HG03354 (cell line): ENCODE measurements at regions not wholly inside any gene's neighbourhood (a gene's known extent, or its start where the extent isn't known, plus 50 kb on each side); places are given as distances from the start of the nearest gene placed in this dataset.

Experiments
- ATAC-seq: cut with Tn5 transposase; IDR thresholded peaks from one replicate; pipeline ENCODE4 v1.9.1; 2021; ENCODE audit warnings: mild to moderate bottlenecking; ENCODE audit not compliant: unreplicated experiment, poor library complexity, severe bottlenecking

GRCh38 chr2:15773204-15773603 lies 167.1 kb upstream of the MYCN start:
- ATAC-seq, result no peak

DNA sequence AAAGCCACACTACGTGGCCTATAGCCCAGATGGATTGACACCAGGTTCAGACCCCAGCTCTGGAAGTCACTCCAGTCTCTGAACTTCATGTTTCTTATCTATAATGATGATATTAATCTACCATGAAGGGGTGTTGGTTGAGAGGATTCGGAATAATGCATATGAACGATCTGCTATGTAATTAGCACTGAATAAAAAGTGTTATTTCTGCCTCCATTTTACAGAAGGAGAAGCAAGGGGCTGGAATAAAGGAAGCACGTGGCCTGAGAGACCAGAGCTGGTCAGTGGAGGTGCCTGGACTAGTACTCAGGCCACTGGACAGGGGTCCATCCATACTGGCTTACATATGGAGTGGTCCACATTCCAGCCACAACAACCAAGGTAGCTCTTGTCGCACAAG lies 166.5 kb upstream of the MYCN start:
- no peak for ATAC-seq

DNA sequence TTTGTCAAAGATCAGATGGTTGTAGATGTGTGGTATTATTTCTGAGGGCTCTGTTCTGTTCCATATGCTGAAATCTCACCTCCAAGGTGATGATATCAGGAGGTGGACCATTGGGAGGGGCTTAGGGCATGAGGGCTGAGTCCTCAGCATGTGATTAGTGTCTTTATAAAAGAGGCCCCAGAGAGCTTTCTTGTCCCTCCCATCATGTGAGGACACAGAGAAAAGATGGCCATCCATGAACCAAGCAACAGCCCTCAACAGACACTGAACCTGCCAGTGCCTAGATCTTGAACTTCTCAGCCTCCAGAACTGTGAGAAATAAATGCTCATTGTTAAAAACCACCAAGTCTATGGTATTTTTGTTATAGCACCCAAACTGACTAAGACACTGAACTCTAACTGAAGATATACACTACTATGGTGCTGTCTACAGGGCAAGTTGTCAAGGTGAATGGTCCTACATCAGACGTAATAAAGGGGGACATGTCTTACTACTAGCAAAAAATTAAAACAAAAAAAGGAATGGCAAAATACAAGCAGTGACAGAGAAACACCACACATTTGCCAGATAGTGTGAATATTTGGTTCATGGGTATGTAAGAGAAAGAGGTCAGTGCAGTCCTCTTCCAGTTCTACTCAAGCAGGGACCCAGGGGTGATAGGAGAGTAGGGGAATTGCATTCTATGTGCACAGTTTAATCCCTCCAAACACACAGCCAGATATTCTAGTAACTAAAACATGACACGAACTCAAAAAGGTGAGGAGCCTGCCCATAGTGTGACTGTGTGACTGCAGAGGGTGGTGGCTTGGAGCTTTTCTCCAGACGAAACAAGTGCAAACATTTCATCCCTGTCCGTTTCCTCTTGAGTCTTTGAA lies 164.4 kb upstream of the MYCN start:
- no peak for ATAC-seq

DNA sequence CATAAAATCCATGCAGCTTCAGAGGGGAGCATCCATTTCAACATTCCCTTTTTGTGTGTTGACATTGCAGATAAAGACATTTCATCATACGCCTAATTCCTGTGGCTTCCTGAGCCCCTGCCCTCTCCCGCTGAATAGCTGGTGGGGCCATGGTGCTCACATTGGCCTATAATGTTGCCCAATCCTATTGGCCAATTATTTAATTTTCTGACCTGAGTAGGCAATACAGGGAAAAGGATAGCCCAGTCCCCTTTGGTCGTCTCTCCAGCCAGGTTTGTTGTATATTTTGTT lies 163.8 kb upstream of the MYCN start:
- ATAC-seq, result no peak

- ATAC-seq, result no peak
These were observed 163.2 kb upstream of the MYCN start for GRCh38 chr2:15776992-15777702.

DNA sequence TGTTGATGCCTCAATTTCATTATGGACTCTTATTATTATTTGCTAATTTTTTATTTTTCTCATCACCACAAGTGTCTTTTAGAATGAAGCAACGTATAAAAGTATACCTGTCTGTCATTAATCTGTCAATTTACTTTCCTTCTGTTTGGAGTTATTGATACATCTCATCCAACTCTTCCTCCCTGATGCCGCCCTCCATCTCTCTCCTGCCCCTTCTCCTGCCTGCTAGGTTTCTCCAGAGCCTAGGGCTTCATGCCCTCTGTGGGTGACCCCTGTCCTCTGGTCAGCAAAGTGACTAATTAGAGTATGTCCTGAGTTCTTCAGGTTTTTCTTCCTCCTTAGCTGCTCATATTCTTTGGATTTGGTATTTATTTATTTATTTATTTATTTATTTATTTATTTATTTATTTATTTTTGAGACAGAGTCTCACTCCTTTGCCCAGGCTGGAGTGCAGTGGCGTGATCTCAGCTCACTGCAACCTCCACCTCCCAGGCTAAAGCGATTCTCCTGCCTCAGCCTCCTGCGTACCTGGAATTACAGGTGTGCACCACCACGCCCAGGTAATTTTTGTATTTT lies 162.5 kb upstream of the MYCN start:
- ATAC-seq, result no peak

- no peak for ATAC-seq
These were observed 161.7 kb upstream of the MYCN start for GRCh38 chr2:15778529-15779219.

DNA sequence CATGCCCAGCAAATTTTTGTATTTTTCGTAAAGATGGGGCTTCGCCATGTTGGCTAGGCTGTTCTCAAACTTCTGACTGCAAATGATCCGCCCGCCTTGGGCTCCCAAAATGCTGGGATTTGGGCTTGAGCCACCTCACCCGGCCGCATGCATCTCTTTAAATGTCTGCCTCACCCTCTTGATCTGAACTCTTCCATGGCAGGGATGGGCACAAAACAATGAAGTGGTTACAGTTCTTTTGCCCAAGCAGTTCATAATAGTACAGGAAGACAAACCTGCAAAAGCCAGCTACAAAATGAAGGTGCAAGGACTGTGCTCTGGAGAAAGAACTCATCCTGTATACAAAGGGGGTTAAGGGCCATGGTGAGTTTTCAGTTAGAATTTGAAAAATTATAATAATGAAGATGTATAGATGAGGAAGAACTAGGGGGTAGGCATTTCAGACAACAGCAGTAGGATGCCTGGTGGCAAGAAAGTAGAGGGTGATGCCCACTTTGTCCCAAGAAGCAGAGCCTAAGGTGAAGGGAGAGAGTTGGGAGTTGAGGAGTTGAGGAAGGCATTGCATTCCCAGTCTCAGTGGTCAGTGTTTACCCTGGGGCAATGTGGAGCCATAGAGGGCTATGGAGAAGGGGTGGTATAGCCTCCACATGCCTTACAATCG lies 160.8 kb upstream of the MYCN start:
- no peak for ATAC-seq

DNA sequence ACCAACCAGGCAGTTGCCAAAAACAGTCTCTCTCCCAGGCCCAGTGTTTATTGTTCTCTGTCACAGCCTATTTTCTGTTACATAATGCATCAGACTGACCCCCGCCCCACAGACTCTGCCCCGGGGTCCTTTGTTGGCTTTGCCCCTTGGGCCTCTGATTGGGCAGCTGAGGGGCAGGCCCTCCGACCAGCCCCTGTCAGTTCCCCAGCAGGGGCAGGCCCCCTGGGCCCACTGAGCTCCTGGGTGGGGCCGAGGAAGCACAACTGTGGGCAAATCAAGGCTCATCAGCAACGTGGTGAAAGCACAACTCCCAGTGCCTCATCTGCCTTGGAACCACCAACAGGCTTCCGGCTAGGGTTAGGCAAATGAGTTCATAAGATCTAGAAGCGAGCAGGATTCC lies 160.1 kb upstream of the MYCN start:
- no peak for ATAC-seq

GRCh38 chr2:15780912-15781574 lies 159.3 kb upstream of the MYCN start:
- ATAC-seq, result no peak

- no peak for ATAC-seq
These were observed 158.2 kb upstream of the MYCN start for GRCh38 chr2:15782009-15782751.

GRCh38 chr2:15782769-15783294 lies 157.5 kb upstream of the MYCN start:
- ATAC-seq, result no peak

GRCh38 chr2:15783489-15783888 lies 156.9 kb upstream of the MYCN start:
- ATAC-seq, result no peak

GRCh38 chr2:15784106-15784885 lies 156.1 kb upstream of the MYCN start:
- ATAC-seq, result no peak

DNA sequence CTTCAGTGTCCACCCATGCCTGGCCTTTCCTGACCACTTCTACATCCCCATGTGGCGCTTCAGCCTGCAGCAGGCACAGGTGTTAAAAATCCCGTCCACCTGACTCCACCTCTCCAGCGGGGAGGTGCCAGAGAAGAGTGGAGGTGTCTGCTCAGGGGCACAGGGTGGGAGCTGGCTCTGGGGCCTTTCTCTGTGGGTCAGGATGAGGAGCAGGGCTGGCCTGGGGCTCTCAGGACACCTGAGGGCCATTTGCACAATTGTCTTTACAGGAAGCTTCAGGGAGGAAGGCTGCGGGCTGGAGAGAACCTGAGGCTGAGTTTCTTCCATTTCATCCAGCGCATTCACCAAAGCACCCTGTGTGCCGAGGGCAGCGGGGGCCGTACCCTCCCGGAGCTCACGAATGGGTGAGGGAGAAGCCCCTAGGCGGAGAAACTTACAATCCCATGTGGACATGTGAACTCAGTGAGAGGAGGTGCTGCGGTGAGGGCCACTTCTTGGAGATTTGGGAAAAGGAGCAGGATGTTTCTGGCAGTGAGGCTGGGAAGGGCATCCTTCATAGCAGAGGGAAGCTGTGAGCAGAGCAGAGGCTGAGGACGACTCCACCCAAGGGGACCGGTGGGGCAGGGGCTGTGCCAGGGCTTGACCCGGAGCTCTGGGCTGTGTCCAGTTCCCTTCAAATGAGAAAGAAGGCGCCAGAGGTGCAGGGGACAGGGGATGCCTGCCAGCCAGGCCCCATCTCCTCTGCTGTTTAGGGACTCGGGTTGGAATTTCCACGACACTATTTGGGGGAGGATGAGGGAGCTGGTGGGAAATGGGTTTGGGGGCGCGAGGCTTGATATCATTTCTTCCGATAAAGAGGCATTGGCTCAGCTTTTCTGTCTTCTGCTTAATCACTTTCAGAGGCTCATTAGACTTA lies 155.2 kb upstream of the MYCN start:
- no peak for ATAC-seq

DNA sequence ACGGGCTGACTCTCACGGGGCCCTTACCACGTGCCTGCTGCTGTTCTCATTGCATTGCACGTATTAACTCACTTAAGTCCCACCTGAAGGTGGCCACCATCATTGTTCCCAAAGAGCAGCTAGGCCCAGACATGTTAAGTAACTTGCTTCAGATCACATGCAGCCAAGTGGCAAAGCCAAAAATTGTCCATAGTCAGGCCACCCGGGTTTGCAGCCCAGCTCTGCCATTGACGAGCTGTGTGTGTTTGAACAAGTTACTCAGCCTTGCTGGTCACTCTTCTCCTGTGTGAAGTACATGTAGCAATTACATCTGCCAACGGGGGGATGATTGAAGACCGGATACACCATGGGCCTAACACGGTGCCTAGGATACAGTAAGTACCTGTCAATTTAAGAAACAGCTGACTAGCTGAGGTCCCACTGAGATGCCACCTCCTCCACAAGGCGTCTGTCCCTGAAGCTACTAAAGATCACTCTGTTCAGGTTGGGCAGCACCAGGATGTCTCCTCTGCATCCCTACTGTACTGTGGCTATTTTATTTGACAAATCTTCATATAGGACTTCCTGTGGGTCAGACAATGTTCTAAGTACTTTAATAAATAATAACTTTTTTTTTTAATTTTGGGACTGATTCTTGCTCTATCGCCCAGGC lies 154.2 kb upstream of the MYCN start:
- ATAC-seq, result no peak
